ENCODE measurements at regions not wholly inside any gene's neighbourhood (a gene's known extent, or its start where the extent isn't known, plus 50 kb on each side); places are given as distances from the start of the nearest gene placed in this dataset.

- TF ChIP-seq CTCF (IDR thresholded peaks at IDR 0.05) (no peak), POLR2AphosphoS5 (IDR thresholded peaks at IDR 0.05; ENCODE audit: insufficient read depth in 1 of 2, low read depth in 1 of 2) (no peak)
Measured at GRCh38 chr6:150492507-150492906, 107.2 kb upstream of the PLEKHG1 start.
